ENCODE measurements at regions not wholly inside any gene's neighbourhood (a gene's known extent, or its start where the extent isn't known, plus 50 kb on each side); places are given as distances from the start of the nearest gene placed in this dataset.
"Not testable (repeated sequence)": the region's sequence is repeated elsewhere in the genome, so short reads cannot be mapped to it uniquely, and the experiment has no call there.

GRCh38 chr10:8768341-8768740 is 713.9 kb downstream of the GATA3 start:
- DNase-seq (ENCODE audit: low read depth, low spot score), result no peak

GRCh38 chr10:8768852-8769251 is 714.4 kb downstream of the GATA3 start:
- DNase-seq (ENCODE audit: low read depth, low spot score), result no peak

- DNase-seq (ENCODE audit: low read depth, low spot score), result no peak
Measured at GRCh38 chr10:8776926-8777622, 722.6 kb downstream of the GATA3 start.

- no peak for DNase-seq (ENCODE audit: low read depth, low spot score)
Measured at GRCh38 chr10:8778713-8779112, 724.2 kb downstream of the GATA3 start.

GRCh38 chr10:8787649-8788048 is 733.2 kb downstream of the GATA3 start:
- DNase-seq (ENCODE audit: low read depth, low spot score), result no peak

GRCh38 chr10:8790390-8790789 is 735.9 kb downstream of the GATA3 start:
- DNase-seq (ENCODE audit: low read depth, low spot score), result no peak

GRCh38 chr10:8794860-8795259 is 740.4 kb downstream of the GATA3 start:
- DNase-seq (ENCODE audit: low read depth, low spot score), result no peak

GRCh38 chr10:8800426-8800825 is 745.9 kb downstream of the GATA3 start:
- DNase-seq (ENCODE audit: low read depth, low spot score), result no peak

- DNase-seq (ENCODE audit: low read depth, low spot score), result no peak
Measured at GRCh38 chr10:8803992-8804391, 749.5 kb downstream of the GATA3 start.

- DNase-seq (ENCODE audit: low read depth, low spot score), result no peak
Measured at GRCh38 chr10:8810677-8811076, 756.2 kb downstream of the GATA3 start.

- no peak for DNase-seq (ENCODE audit: low read depth, low spot score)
Measured at GRCh38 chr10:8811201-8811600, 756.7 kb downstream of the GATA3 start.

- no peak for DNase-seq (ENCODE audit: low read depth, low spot score)
Measured at GRCh38 chr10:8815969-8816368, 761.5 kb downstream of the GATA3 start.

GRCh38 chr10:8817299-8817698 is 762.8 kb downstream of the GATA3 start:
- DNase-seq (ENCODE audit: low read depth, low spot score), result no peak

- no peak for DNase-seq (ENCODE audit: low read depth, low spot score)
Measured at GRCh38 chr10:8825611-8826010, 771.1 kb downstream of the GATA3 start.

GRCh38 chr10:8829592-8829991 is 775.1 kb downstream of the GATA3 start:
- no peak for DNase-seq (ENCODE audit: low read depth, low spot score)

GRCh38 chr10:8830048-8830447 is 775.6 kb downstream of the GATA3 start:
- DNase-seq (ENCODE audit: low read depth, low spot score), result no peak

- DNase-seq (ENCODE audit: low read depth, low spot score), result no peak
Measured at GRCh38 chr10:8830876-8831275, 776.4 kb downstream of the GATA3 start.

- DNase-seq (ENCODE audit: low read depth, low spot score), result no peak
Measured at GRCh38 chr10:8835453-8836167, 781.1 kb downstream of the GATA3 start.

- no peak for DNase-seq (ENCODE audit: low read depth, low spot score)
Measured at GRCh38 chr10:8840356-8840755, 785.9 kb downstream of the GATA3 start.

GRCh38 chr10:8844141-8844540 is 789.7 kb downstream of the GATA3 start:
- DNase-seq (ENCODE audit: low read depth, low spot score), result no peak

- no peak for DNase-seq (ENCODE audit: low read depth, low spot score)
Measured at GRCh38 chr10:8852546-8852945, 798.1 kb downstream of the GATA3 start.

GRCh38 chr10:8853048-8853447 is 798.6 kb downstream of the GATA3 start:
- DNase-seq (ENCODE audit: low read depth, low spot score), result no peak

GRCh38 chr10:8868924-8869323 is 814.4 kb downstream of the GATA3 start:
- DNase-seq (ENCODE audit: low read depth, low spot score), result not testable (repeated sequence)
